Left lung (tissue), 4 donors: ENCODE measurements at regions not wholly inside any gene's neighbourhood (a gene's known extent, or its start where the extent isn't known, plus 50 kb on each side); places are given as distances from the start of the nearest gene placed in this dataset.

Source experiments
- ATAC-seq: fragments of 200-7000 bp; cut with Tn5 transposase; one replicate; pipeline ENCODE4 v1.9.1; 2020; ENCODE audit warnings: moderate library complexity
- DNase-seq, 4 donors: peaks; one replicate each; pipeline ENCODE4 v3.0.0-alpha.2; 2013 to 2020
- H3K27ac ChIP-seq, 2 donors: fragments of 200-600 bp; sonication (generic) in 1 of 2; one replicate each; pipeline versions ENCODE4 v1.5.0 to v1.8.0; 2020 to 2021
- H3K27me3 ChIP-seq, 2 donors: fragments of 200-600 bp; sonication (generic) in 1 of 2; one replicate each; pipeline versions ENCODE4 v1.5.0 to v1.8.0; 2020 to 2021
- H3K36me3 ChIP-seq, 2 donors: fragments of 200-600 bp; sonication (generic) in 1 of 2; one replicate each; pipeline versions ENCODE4 v1.5.0 to v1.8.0; 2020 to 2021
- H3K4me1 ChIP-seq, 2 donors: fragments of 200-600 bp; one replicate each; pipeline ENCODE4 v1.8.0; 2021
- H3K4me3 ChIP-seq, 2 donors: fragments of 200-600 bp; sonication (generic) in 1 of 2; one replicate each; pipeline versions ENCODE4 v1.5.0 to v1.8.0; 2020 to 2021; ENCODE audit warnings: mild to moderate bottlenecking in 1 of 2
- H3K9me3 ChIP-seq, 2 donors: fragments of 200-600 bp; sonication (generic) in 1 of 2; one replicate each; pipeline versions ENCODE4 v1.5.0 to v1.8.0; 2020 to 2021
- CTCF ChIP-seq, 2 donors: fragments of 200-600 bp; sonication (generic) in 1 of 2; IDR thresholded peaks; one replicate each; pipeline versions ENCODE4 v1.5.0 to v1.8.0; 2021; ENCODE audit warnings: antibody characterized with exemption in 2 of 2
- intact Hi-C, 2 donors: fragments of 100-400 bp; cut with DNase I; formaldehyde crosslinking; loops; one replicate each; pipeline versions ENCODE4 v1.11.2 to v1.14.2; 2022
- donor health status: DM: no; HTN: yes; CAD: no.
- donor health status: DM: no; HTN: no; CAD: no.

DNA sequence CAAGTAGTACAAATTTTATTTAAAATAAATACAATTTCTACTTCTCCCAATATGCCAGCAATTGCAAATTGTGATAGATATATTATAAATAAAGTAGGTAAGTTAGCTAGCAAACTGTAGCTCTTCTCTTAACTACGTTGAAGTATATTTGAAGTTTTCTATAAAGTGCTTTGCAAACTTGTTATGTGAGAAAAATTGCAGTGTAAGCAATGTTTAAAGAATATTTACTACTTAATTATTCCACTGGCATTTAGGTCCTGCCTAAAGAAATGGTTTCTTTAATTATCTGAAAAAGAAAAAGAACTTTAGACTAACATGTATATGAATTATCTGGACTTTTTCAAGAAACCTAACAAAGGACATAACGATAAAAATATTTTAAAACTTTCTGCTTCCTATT is 1350.0 kb upstream of the CDH9 start:
- H3K36me3 ChIP-seq: no peaks in the 10 kb centered on the region
- ATAC-seq: no peak
- intact Hi-C loops: no loop called here

DNA sequence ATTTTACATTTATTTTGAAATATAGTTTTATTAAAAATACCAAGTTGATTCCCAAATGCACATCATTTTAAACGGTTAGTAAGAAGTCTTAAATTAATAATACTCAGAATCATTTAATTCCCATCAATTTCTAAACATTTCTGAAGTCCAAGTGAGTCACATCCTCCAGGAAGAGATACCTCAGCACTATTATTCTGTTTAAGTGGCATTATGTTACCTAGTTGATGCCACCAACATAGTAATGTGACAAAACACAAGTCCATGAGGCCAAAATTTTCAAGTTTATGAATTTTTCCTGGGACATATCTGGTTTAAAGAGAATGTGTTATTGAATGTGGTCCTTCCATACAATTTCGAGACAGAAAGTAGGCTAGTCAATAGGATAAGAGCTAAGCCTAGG is 1348.3 kb upstream of the CDH9 start:
- Histone ChIP-seq H3K27me3 (no peaks in the 10 kb centered on the region), H3K4me3 (no peak overlapping the region), H3K36me3 (no peaks in the 10 kb centered on the region), H3K27ac (no peak overlapping the region), H3K4me1 (no peaks in the 10 kb centered on the region), H3K9me3 (no peaks in the 10 kb centered on the region)
- no peak for ATAC-seq
- DNase-seq: no peak
- no peak for TF ChIP-seq CTCF (IDR thresholded peaks at IDR 0.05)
- intact Hi-C loops: no loop called here

More for the DNA sequence above, 1350.0 kb upstream of the CDH9 start:
- Histone ChIP-seq H3K27me3 (no peaks in the 10 kb centered on the region), H3K27ac (no peak overlapping the region), H3K4me1 (no peaks in the 10 kb centered on the region), H3K9me3 (no peaks in the 10 kb centered on the region), H3K4me3 (no peak overlapping the region)
- DNase-seq: no peak
- TF ChIP-seq CTCF (IDR thresholded peaks at IDR 0.05): no peak

GRCh38 chr5:28380167-28380566 is 1341.8 kb upstream of the CDH9 start:
- H3K4me1 ChIP-seq: no peaks in the 10 kb centered on the region
- peaks cover 0 to 10% of the 10 kb centered on the region in 2 donors for H3K9me3 ChIP-seq
- H3K4me3 ChIP-seq: no peak overlapping the region
- ATAC-seq (no peak), DNase-seq (no peak)
- H3K36me3 ChIP-seq: no peaks in the 10 kb centered on the region
- TF ChIP-seq CTCF (IDR thresholded peaks at IDR 0.05): no peak
- H3K27me3 ChIP-seq: no peaks in the 10 kb centered on the region
- no peak overlapping the region for H3K27ac ChIP-seq
- intact Hi-C loops: no loop called here

DNA sequence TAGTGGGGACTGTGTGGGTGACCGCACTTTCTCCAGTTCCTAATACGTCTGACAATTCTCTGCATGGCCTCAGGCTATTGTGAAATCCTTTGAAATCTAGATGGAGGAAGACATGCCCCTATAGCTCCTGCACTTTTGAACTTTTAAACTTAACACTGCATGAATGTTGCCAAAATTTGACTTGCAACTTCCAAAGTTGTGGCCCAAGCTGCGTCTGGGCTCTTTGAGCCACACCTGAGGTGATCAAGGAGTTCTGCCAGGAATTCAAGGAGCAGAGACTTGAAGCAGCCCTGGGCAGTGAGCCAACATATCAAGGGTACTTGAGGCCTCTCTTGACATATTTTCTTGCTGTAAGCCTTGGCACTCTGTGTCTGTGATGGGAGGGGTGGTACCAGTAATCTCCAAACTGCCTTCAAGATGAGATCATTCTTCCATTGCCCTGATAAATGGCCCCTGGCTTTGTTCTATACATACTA is 1336.1 kb upstream of the CDH9 start:
- Histone ChIP-seq H3K27ac (no peak overlapping the region), H3K9me3 (peaks cover 0 to 10% of the 10 kb centered on the region in 2 donors), H3K4me3 (no peak overlapping the region), H3K4me1 (no peaks in the 10 kb centered on the region), H3K36me3 (no peaks in the 10 kb centered on the region), H3K27me3 (no peaks in the 10 kb centered on the region)
- ATAC-seq (peak; percentile 97), DNase-seq (peak in 3 of 4 donors; percentile 50 to 86 (median 82))
- no peak for TF ChIP-seq CTCF (IDR thresholded peaks at IDR 0.05)
- intact Hi-C loops: no loop called here

DNA sequence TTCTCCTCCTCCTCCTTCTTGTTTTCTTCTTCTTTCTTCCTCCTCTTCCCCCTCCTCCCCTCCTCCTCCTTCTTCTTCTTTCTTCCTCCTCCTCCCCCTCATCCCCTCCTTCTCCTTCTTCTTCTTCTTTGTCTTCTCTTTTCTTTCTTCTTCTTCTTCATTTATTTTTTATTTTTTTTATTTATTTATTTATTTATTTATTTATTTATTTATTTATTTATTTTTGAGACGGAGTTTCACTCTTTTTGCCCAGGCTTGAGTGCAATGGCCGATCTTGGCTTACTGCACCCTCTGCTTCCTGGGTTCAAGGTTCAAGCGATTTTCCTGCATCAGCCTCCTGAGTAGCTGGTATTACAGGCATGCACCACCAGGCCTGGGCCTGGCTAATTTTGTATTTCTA is 1332.5 kb upstream of the CDH9 start:
- Histone ChIP-seq H3K4me3 (no peak overlapping the region), H3K27me3 (no peaks in the 10 kb centered on the region), H3K36me3 (no peaks in the 10 kb centered on the region), H3K27ac (no peak overlapping the region), H3K4me1 (no peaks in the 10 kb centered on the region), H3K9me3 (no peaks in the 10 kb centered on the region)
- no peak for DNase-seq
- no peak for ATAC-seq
- intact Hi-C loops: no loop called here
- TF ChIP-seq CTCF (IDR thresholded peaks at IDR 0.05): no peak
